Panc1 (cell line): ENCODE measurements at regions not wholly inside any gene's neighbourhood (a gene's known extent, or its start where the extent isn't known, plus 50 kb on each side); places are given as distances from the start of the nearest gene placed in this dataset.

ENCODE experiments used
- ATAC-seq: fragments of 200-7000 bp; cut with Tn5 transposase; 2 replicates; pipeline ENCODE4 v1.9.1; 2020; ENCODE audit warnings: mild to moderate bottlenecking, moderate library complexity
- BruUV-seq: library from RNA; stranded (reverse); fragments of 400-500 nt; replicated peaks from 2 replicates; lab custom pipeline; 2021; lab: Mats Ljungman, UMichigan
- CTCF ChIA-PET: fragments of 300-600 bp; sonication (Branson Sonifier 250); formaldehyde crosslinking; loops from one replicate; lab custom pipeline; 2022; ENCODE audit warnings: antibody characterized with exemption; lab: Charles Lee
- POLR2A ChIA-PET: fragments of 300-600 bp; sonication (Branson Sonifier 250); formaldehyde crosslinking; loops from one replicate; lab custom pipeline; 2022; ENCODE audit warnings: antibody characterized with exemption; lab: Charles Lee
- DNase-seq: peaks from one replicate; pipeline ENCODE4 v3.0.0-alpha.2; 2010; ENCODE audit warnings: low read depth, low spot score
- H3K27ac ChIP-seq: 2 replicates; pipeline ENCODE4 v1.5.1; 2011; ENCODE audit warnings: mild to moderate bottlenecking, low read length, inconsistent platforms
- H3K27me3 ChIP-seq: fragments of 200-500 bp; sonication (Bioruptor generic); 2 replicates; pipeline ENCODE4 v1.6.0; 2014; ENCODE audit warnings: low read length, inconsistent platforms; ENCODE audit not compliant: control insufficient read depth, insufficient read depth
- H3K36me3 ChIP-seq: fragments of 200-500 bp; sonication (Bioruptor generic); 2 replicates; pipeline ENCODE4 v1.5.1; 2014; ENCODE audit warnings: inconsistent platforms, mild to moderate bottlenecking, low read length, moderate library complexity; ENCODE audit not compliant: control insufficient read depth, insufficient read depth
- H3K4me1 ChIP-seq: 2 replicates; pipeline ENCODE4 v1.5.1; 2011; ENCODE audit warnings: inconsistent platforms, mild to moderate bottlenecking, low read length, moderate library complexity; ENCODE audit not compliant: control insufficient read depth, insufficient read depth
- H3K4me3 ChIP-seq, 2 experiments: 2 replicates each; pipeline ENCODE4 v1.5.1; 2011 to 2012; ENCODE audit warnings: low read depth in 2 of 2, low read length in 2 of 2, mild to moderate bottlenecking in 2 of 2, inconsistent platforms in 1 of 2, moderate library complexity in 1 of 2
- H3K9me3 ChIP-seq: fragments of 200-500 bp; sonication (Bioruptor generic); 2 replicates; pipeline ENCODE4 v1.5.1; 2014; ENCODE audit warnings: low read depth, mild to moderate bottlenecking, inconsistent platforms, low read length, moderate library complexity; ENCODE audit not compliant: control insufficient read depth, insufficient read depth
- CTCF ChIP-seq: fragments of 450-650 bp; IDR thresholded peaks from 2 replicates; pipeline ENCODE4 v1.5.1; 2017; ENCODE audit warnings: mild to moderate bottlenecking
- POLR2AphosphoS5 ChIP-seq: IDR thresholded peaks from 2 replicates; pipeline ENCODE4 v1.6.1; 2012; ENCODE audit warnings: mild to moderate bottlenecking, low read depth, low read length, moderate library complexity
- REST ChIP-seq, 2 experiments: IDR thresholded peaks; 2 replicates each; pipeline ENCODE4 v1.6.1; 2011 to 2012; ENCODE audit warnings: low read depth in 2 of 2, control low read depth in 1 of 2, low read length in 1 of 2, mild to moderate bottlenecking in 1 of 2, moderate library complexity in 1 of 2; ENCODE audit not compliant: insufficient read depth in 1 of 2
- SIN3A ChIP-seq: IDR thresholded peaks from 2 replicates; pipeline ENCODE4 v1.6.1; 2012; ENCODE audit warnings: low read depth, mild to moderate bottlenecking, low read length, moderate library complexity, borderline replicate concordance; ENCODE audit not compliant: insufficient read depth
- TCF7L2 ChIP-seq: IDR thresholded peaks from 2 replicates; pipeline ENCODE4 v1.6.1; 2011; ENCODE audit warnings: mild to moderate bottlenecking, low read depth, low read length, inconsistent platforms
- in situ Hi-C: cut with HindIII; loops from 2 replicates; pipeline ENCODE4 v1.10.0; 2016; ENCODE audit warnings: low sequenced_read_pairs, low pct_unique_long_range_greater_than_20kb
- intact Hi-C: fragments of 100-400 bp; cut with micrococcal nuclease; formaldehyde crosslinking; loops from one replicate; pipeline ENCODE4 v1.10.0; 2022; ENCODE audit not compliant: unreplicated experiment

DNA sequence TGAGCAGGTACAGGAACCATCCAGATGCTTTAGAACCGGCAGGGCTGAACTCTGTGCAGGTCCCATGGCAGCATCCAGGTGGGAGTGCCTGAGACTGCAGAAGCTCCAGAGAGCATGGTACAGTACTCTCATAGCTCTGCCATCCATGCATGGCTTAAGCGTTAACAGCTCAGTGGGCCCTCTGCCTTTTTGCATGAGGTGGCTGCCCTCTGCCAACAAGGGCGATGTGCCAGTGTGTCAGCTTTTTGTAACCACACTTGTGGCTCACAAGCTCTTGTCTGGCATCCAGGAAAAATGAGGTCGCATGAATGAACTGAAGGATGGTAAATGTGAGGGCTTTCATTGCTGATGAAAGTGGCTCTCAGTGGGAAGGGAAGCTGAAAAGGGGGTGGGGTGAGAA, 950.1 kb downstream of the DIPK2A start:
- no peaks in the 10 kb centered on the region for H3K27me3 ChIP-seq
- TF ChIP-seq TCF7L2 = no peak
- no peak for TF ChIP-seq POLR2AphosphoS5
- TF ChIP-seq REST (IDR thresholded peaks at IDR 0.05; ENCODE audit: insufficient read depth in 1 of 2, low read depth in 2 of 2, low read length in 1 of 2) = no peak
- no peak for TF ChIP-seq SIN3A
- no peak for TF ChIP-seq CTCF
- POLR2A ChIA-PET = no interaction called here
- H3K27ac ChIP-seq = no peak overlapping the region
- ATAC-seq (no peak), DNase-seq (no peak)
- H3K4me1 ChIP-seq = no peaks in the 10 kb centered on the region
- H3K4me3 ChIP-seq = no peak overlapping the region
- CTCF ChIA-PET = no interaction called here
- in situ Hi-C loops (no loop called here), intact Hi-C loops (no loop called here)
- H3K36me3 ChIP-seq = no peaks in the 10 kb centered on the region
- H3K9me3 ChIP-seq = no peaks in the 10 kb centered on the region; the same call in 1 of the 2 replicates
- no TSS peak for BruUV-seq

- CTCF ChIA-PET = no interaction called here
These were observed 951.6 kb downstream of the DIPK2A start for GRCh38 chr3:144923046-144923775.

More at GRCh38 chr3:144923046-144923775, 951.6 kb downstream of the DIPK2A start:
- H3K36me3 ChIP-seq = no peaks in the 10 kb centered on the region
- H3K4me3 ChIP-seq = no peak overlapping the region
- intact Hi-C loops (no loop called here), in situ Hi-C loops (no loop called here)
- POLR2A ChIA-PET = interaction anchor here (0.6 kb wide), 2 partner anchors 131 to 747 kb away, joined by 3 read pairs; no protein-coding TSS in a partner anchor
- H3K27ac ChIP-seq = no peak overlapping the region
- DNase-seq = no peak
- no TSS peak for BruUV-seq
- H3K4me1 ChIP-seq = no peaks in the 10 kb centered on the region
- TF ChIP-seq CTCF (no peak), SIN3A (no peak), REST (IDR thresholded peaks at IDR 0.05; ENCODE audit: insufficient read depth in 1 of 2, low read depth in 2 of 2, low read length in 1 of 2) (no peak), TCF7L2 (no peak), POLR2AphosphoS5 (no peak)
- no peaks in the 10 kb centered on the region for H3K27me3 ChIP-seq
- ATAC-seq = no peak
- H3K9me3 ChIP-seq = no peaks in the 10 kb centered on the region; the same call in 1 of the 2 replicates
